ENCODE measurements at regions not wholly inside any gene's neighbourhood (a gene's known extent, or its start where the extent isn't known, plus 50 kb on each side); places are given as distances from the start of the nearest gene placed in this dataset.

- Histone ChIP-seq H4K20me1 (no peaks in the 10 kb centered on the region), H3K9me3 (replicated peaks in 1 of 11) (peaks cover 12 to 15% (median 14%) of the 10 kb centered on the region in 11 experiments), H3K27me3 (no peaks in the 10 kb centered on the region), H3K36me3 (no peaks in the 10 kb centered on the region), H3K4me1 (0 out of 20 replicates have a peak, but pooled peaks cover 0 to 6% (median 0%) of the 10 kb centered on the region in 10 experiments), H3K9ac (no peak overlapping the region), H3K4me2 (no peak overlapping the region), H3K4me3 (no peak overlapping the region; a peak in 1 of 20 replicates), H3K27ac (no peak overlapping the region)
- no peak for TF ChIP-seq Cebpa-rat (IDR thresholded peaks at IDR 0.05)
These were observed 99.0 kb upstream of the ZNF536 start for GRCh38 chr19:30273184-30273583.

DNA sequence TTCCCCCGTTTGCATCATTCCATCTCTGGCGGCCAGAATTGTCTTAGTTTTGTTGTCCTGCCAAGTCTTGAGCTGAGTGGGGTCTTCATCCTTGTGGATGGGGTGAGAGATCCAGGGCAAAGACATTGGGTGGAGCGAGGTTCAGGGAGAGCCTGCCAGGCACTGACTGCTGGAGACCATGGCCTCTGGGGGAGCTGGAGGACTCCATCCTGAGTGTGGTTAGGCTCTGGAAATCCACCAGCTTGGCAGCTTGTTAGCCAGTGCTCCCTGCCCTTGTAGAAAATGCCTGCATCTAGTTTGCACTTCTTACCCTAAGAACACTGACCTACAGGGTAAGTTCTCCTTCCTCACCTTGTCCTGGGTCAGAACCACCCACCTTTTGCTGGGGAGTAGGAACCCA lies 97.2 kb upstream of the ZNF536 start:
- no peaks in the 10 kb centered on the region for H4K20me1 ChIP-seq
- 0 out of 20 replicates have a peak, but pooled peaks cover 0 to 6% (median 0%) of the 10 kb centered on the region in 10 experiments for H3K4me1 ChIP-seq
- no peaks in the 10 kb centered on the region for H3K36me3 ChIP-seq
- H3K4me3 ChIP-seq, result no peak overlapping the region
- peaks cover 12 to 15% (median 14%) of the 10 kb centered on the region in 11 experiments for H3K9me3 ChIP-seq (replicated peaks in 1 of 11)
- no peak for TF ChIP-seq Cebpa-rat (IDR thresholded peaks at IDR 0.05)
- H3K27me3 ChIP-seq, result no peaks in the 10 kb centered on the region
- H3K9ac ChIP-seq, result no peak overlapping the region
- H3K27ac ChIP-seq, result no peak overlapping the region
- no peak overlapping the region for H3K4me2 ChIP-seq

GRCh38 chr19:30276011-30276882 lies 95.9 kb upstream of the ZNF536 start:
- H3K4me2 ChIP-seq, result no peak overlapping the region

GRCh38 chr19:30276883-30277280 lies 95.3 kb upstream of the ZNF536 start:
- 0 out of 20 replicates have a peak, but pooled peaks cover 0 to 6% (median 0%) of the 10 kb centered on the region in 10 experiments for H3K4me1 ChIP-seq
- no peak for TF ChIP-seq Cebpa-rat (IDR thresholded peaks at IDR 0.05)
- H3K36me3 ChIP-seq, result no peaks in the 10 kb centered on the region
- no peaks in the 10 kb centered on the region for H4K20me1 ChIP-seq
- no peak overlapping the region for H3K4me2 ChIP-seq
- peaks cover 12 to 15% (median 14%) of the 10 kb centered on the region in 11 experiments for H3K9me3 ChIP-seq (replicated peaks in 1 of 11)
- no peak overlapping the region for H3K9ac ChIP-seq
- H3K27ac ChIP-seq, result no peak overlapping the region
- no peaks in the 10 kb centered on the region for H3K27me3 ChIP-seq
- H3K4me3 ChIP-seq, result no peak overlapping the region

More at GRCh38 chr19:30276011-30276882, 95.9 kb upstream of the ZNF536 start:
- TF ChIP-seq Cebpa-rat (IDR thresholded peaks at IDR 0.05), result no peak
- Histone ChIP-seq H3K27ac (no peak overlapping the region), H3K27me3 (no peaks in the 10 kb centered on the region), H3K4me3 (no peak overlapping the region), H3K36me3 (no peaks in the 10 kb centered on the region), H3K4me1 (0 out of 20 replicates have a peak, but pooled peaks cover 0 to 6% (median 0%) of the 10 kb centered on the region in 10 experiments), H3K9me3 (replicated peaks in 1 of 11) (peaks cover 12 to 15% (median 14%) of the 10 kb centered on the region in 11 experiments), H3K9ac (no peak overlapping the region), H4K20me1 (no peaks in the 10 kb centered on the region)

- no peaks in the 10 kb centered on the region for H3K36me3 ChIP-seq
- 0 out of 20 replicates have a peak, but pooled peaks cover 0 to 6% (median 0%) of the 10 kb centered on the region in 10 experiments for H3K4me1 ChIP-seq
- H3K27ac ChIP-seq, result no peak overlapping the region
- H4K20me1 ChIP-seq, result no peaks in the 10 kb centered on the region
- H3K4me3 ChIP-seq, result no peak overlapping the region
- H3K27me3 ChIP-seq, result no peaks in the 10 kb centered on the region
- H3K4me2 ChIP-seq, result no peak overlapping the region
- no peak for TF ChIP-seq Cebpa-rat (IDR thresholded peaks at IDR 0.05)
- H3K9ac ChIP-seq, result no peak overlapping the region
- peaks cover 2 to 5% (median 5%) of the 10 kb centered on the region in 11 experiments for H3K9me3 ChIP-seq (replicated peaks in 1 of 11)
These were observed 94.0 kb upstream of the ZNF536 start for GRCh38 chr19:30277941-30278881.

- H3K4me1 ChIP-seq, result 0 out of 20 replicates have a peak, but pooled peaks cover 0 to 6% (median 0%) of the 10 kb centered on the region in 10 experiments
- no peak overlapping the region for H3K4me3 ChIP-seq
- no peak for TF ChIP-seq Cebpa-rat (IDR thresholded peaks at IDR 0.05)
- H3K27ac ChIP-seq, result no peak overlapping the region
- no peak overlapping the region for H3K9ac ChIP-seq
- H3K9me3 ChIP-seq (replicated peaks in 1 of 11), result no peaks in the 10 kb centered on the region
- no peak overlapping the region for H3K4me2 ChIP-seq
- H3K36me3 ChIP-seq, result no peaks in the 10 kb centered on the region
- no peaks in the 10 kb centered on the region for H4K20me1 ChIP-seq
- no peaks in the 10 kb centered on the region for H3K27me3 ChIP-seq
These were observed 93.3 kb upstream of the ZNF536 start for GRCh38 chr19:30278882-30279254.

GRCh38 chr19:30280018-30280417 lies 92.2 kb upstream of the ZNF536 start:
- TF ChIP-seq Cebpa-rat (IDR thresholded peaks at IDR 0.05), result no peak
- H3K27ac ChIP-seq, result no peak overlapping the region
- H3K4me1 ChIP-seq, result 0 out of 20 replicates have a peak, but pooled peaks cover 0 to 6% (median 0%) of the 10 kb centered on the region in 10 experiments
- no peak overlapping the region for H3K9ac ChIP-seq
- H3K4me3 ChIP-seq, result no peak overlapping the region
- no peaks in the 10 kb centered on the region for H3K27me3 ChIP-seq
- no peaks in the 10 kb centered on the region for H3K9me3 ChIP-seq (replicated peaks in 1 of 11)
- H3K36me3 ChIP-seq, result no peaks in the 10 kb centered on the region
- no peaks in the 10 kb centered on the region for H4K20me1 ChIP-seq
- H3K4me2 ChIP-seq, result no peak overlapping the region

GRCh38 chr19:30281906-30282305 lies 90.3 kb upstream of the ZNF536 start:
- TF ChIP-seq Cebpa-rat (IDR thresholded peaks at IDR 0.05), result no peak
- no peak overlapping the region for H3K9ac ChIP-seq
- 0 out of 20 replicates have a peak, but pooled peaks cover 0 to 6% (median 0%) of the 10 kb centered on the region in 10 experiments for H3K4me1 ChIP-seq
- no peak overlapping the region for H3K27ac ChIP-seq
- no peak overlapping the region for H3K4me3 ChIP-seq
- no peaks in the 10 kb centered on the region for H3K36me3 ChIP-seq
- no peak overlapping the region for H3K4me2 ChIP-seq
- no peaks in the 10 kb centered on the region for H3K27me3 ChIP-seq
- H4K20me1 ChIP-seq, result no peaks in the 10 kb centered on the region
- H3K9me3 ChIP-seq (replicated peaks in 1 of 11), result no peaks in the 10 kb centered on the region

- no peak for TF ChIP-seq Cebpa-rat (IDR thresholded peaks at IDR 0.05)
- Histone ChIP-seq H3K9ac (no peak overlapping the region), H3K27ac (no peak overlapping the region), H3K27me3 (no peaks in the 10 kb centered on the region), H3K9me3 (replicated peaks in 1 of 11) (peaks cover 0 to 6% (median 0%) of the 10 kb centered on the region in 11 experiments; a peak in 2 of 22 replicates), H3K4me3 (no peak overlapping the region), H3K36me3 (no peaks in the 10 kb centered on the region), H3K4me2 (no peak overlapping the region), H4K20me1 (no peaks in the 10 kb centered on the region), H3K4me1 (no peaks in the 10 kb centered on the region)
These were observed 88.6 kb upstream of the ZNF536 start for GRCh38 chr19:30283556-30283955.

Data from BLaER1 treated with 17β-estradiol and CSF1 and Interleukin-3, amounts not matched to agents 10 nM and 100 nM (cell line).